Peyer's patch (tissue), 4 donors: ENCODE measurements at regions not wholly inside any gene's neighbourhood (a gene's known extent, or its start where the extent isn't known, plus 50 kb on each side); places are given as distances from the start of the nearest gene placed in this dataset.

ENCODE experiments used
- POLR2A ChIP-seq, 2 donors: fragments of 450-650 bp; IDR thresholded peaks; one replicate each; pipeline ENCODE4 v1.5.1; 2017; ENCODE audit warnings: antibody characterized with exemption in 2 of 2, mild to moderate bottlenecking in 2 of 2, moderate library complexity in 2 of 2
- TF ChIP-seq, protein P1 (sequence below), 6 experiments: fragments of 450-650 bp in 4 of 6; fragments of 200-600 bp in 2 of 6; sonication (generic) in 1 of 6; IDR thresholded peaks; one replicate each; pipeline ENCODE4 v1.5.1; 2017 to 2019; ENCODE audit warnings: antibody characterized with exemption in 6 of 6, mild to moderate bottlenecking in 3 of 6, moderate library complexity in 1 of 6

- TF ChIP-seq, protein P1, sequence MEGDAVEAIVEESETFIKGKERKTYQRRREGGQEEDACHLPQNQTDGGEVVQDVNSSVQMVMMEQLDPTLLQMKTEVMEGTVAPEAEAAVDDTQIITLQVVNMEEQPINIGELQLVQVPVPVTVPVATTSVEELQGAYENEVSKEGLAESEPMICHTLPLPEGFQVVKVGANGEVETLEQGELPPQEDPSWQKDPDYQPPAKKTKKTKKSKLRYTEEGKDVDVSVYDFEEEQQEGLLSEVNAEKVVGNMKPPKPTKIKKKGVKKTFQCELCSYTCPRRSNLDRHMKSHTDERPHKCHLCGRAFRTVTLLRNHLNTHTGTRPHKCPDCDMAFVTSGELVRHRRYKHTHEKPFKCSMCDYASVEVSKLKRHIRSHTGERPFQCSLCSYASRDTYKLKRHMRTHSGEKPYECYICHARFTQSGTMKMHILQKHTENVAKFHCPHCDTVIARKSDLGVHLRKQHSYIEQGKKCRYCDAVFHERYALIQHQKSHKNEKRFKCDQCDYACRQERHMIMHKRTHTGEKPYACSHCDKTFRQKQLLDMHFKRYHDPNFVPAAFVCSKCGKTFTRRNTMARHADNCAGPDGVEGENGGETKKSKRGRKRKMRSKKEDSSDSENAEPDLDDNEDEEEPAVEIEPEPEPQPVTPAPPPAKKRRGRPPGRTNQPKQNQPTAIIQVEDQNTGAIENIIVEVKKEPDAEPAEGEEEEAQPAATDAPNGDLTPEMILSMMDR (IDR thresholded peaks at IDR 0.05): no peak
- no peak for TF ChIP-seq POLR2A (IDR thresholded peaks at IDR 0.05)
Measured at GRCh38 chr21:17428484-17428869, 84.4 kb upstream of the CXADR start.
